SKM-1 treated with dmso at 0.1 percent for 144 hours (cell line): ENCODE measurements at regions not wholly inside any gene's neighbourhood (a gene's known extent, or its start where the extent isn't known, plus 50 kb on each side); places are given as distances from the start of the nearest gene placed in this dataset.
A peak's percentile ranks its signal among the peaks of the same experiment; 100 is the strongest.
"Not testable (repeated sequence)": the region's sequence is repeated elsewhere in the genome, so short reads cannot be mapped to it uniquely, and the experiment has no call there.

ENCODE experiments used
- DNase-seq: peaks from one replicate; lab custom pipeline; 2025; ENCODE audit not compliant: unreplicated experiment; lab: John Stamatoyannopoulos, UW

DNA sequence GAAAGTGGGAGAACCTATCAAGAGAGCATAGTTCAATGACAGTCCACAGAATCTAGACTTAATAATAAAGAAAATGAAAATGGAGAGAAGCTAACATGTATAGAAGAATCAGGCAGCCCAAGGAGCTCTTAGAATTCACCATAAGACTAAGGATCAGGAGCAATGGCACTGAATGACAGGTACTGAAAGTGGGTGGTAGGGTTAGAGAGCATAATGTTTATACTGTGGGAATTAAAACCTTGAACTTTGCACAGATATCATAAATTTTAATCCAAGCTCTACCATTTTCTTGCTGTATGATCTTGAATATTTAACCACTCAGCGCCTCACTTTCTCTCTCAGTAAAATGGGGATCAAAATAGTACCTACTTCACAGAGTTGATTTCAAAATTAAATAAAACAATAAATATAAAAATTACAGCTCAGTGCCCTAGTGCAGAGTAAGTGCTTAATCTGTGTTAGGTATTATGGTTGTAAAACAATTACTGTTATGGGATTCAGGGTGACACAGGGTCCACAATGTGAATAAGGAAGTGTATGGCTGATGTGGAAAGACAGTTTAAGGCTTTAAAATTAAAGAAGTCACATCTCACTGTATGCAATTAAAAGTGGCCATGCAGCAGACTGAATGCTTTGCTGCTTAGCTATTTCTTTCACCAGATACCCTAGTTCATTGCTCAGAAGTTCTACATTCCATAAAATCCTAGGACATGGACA is 319.8 kb downstream of the HINT1 start:
- no peak for DNase-seq

- no peak for DNase-seq
These were observed 328.1 kb downstream of the HINT1 start for GRCh38 chr5:130836729-130837649.

DNA sequence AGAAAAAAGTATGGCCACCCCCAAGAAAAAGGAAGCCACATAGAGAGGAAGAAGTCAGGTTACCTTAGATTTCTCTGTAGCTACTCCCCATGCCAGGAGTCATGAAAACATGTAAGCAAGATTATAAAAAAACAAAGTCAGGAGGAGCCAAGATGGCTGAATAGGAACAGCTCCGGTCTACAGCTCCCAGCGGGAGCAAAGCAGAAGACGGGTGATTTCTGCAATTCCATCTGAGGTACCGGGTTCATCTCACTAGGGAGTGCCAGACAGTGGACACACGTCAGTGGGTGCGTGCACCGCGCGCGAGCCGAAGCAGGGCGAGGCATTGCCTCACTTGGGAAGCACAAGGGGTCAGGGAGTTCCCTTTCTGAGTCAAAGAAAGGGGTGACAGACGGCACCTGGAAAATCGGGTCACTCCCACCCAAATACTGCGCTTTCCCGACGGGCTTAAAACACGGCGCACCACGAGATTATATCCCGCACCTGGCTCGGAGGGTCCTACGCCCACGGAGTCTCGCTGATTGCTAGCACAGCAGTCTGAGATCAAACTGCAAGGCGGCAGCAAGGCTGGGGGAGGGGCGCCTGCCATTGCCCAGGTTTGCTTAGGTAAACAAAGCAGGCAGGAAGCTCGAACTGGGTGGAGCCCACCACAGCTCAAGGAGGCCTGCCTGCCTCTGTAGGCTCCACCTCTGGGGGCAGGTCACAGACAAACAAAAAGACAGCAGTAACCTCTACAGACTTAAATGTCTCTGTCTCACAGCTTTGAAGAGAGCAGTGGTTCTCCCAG is 347.3 kb downstream of the HINT1 start:
- not testable (repeated sequence) for DNase-seq

GRCh38 chr5:130815246-130815645 is 349.8 kb downstream of the HINT1 start:
- no peak for DNase-seq

DNA sequence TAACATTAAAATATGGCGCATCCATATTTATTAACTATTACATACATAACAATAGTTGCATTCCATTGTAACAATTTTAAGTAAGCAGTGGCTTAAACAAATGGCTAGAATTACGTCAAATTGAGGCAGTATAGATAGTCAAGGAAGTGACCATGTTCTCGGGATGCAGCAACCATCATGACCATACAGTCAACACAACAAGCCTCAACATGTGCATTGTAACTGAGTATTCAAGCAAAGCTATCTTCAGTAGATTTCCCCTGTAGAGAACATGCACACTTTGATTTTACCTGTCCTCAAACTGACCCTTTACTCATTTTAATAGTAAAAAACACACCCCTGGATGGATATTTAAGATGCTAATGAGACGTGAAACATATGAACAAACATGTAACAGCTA is 356.4 kb downstream of the HINT1 start:
- DNase-seq: no peak

DNA sequence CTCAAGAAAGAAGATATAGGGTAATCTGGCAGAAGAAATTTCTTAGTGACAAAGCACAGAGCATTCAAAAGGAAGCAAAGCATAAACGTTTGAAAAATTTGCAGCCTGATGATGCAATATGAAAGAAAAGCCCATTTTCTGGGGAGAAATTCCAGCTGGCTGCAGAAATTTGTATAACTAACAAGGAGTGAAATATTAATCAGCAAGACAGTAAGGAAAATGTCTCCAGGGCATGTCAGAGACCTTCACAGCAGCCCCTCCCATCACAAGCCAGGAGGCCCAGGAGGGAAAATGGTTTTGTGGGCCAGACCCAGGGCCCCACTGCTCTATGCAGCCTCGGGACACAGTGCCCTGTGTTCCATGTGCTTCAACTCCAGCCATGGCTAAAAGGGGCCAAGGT is 359.4 kb downstream of the HINT1 start:
- DNase-seq: no peak

DNA sequence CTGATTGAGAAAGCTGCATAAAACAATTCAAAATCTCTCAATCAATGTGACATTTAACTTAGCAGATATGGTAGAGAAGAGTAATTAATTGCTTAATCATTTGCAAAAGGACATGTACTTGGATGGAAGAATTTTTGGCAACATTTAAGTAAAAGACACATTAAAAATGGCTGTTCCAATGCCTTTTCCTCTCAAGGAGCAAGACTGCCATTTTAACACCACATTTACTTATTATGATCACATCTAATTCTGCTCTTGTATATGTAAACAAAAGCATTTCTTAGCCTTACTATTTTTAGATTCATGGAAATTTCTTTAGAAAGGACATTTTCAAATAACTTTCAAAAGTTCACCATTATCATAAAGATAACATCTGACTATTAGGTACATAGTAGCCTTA is 360.0 kb downstream of the HINT1 start:
- DNase-seq: no peak

DNA sequence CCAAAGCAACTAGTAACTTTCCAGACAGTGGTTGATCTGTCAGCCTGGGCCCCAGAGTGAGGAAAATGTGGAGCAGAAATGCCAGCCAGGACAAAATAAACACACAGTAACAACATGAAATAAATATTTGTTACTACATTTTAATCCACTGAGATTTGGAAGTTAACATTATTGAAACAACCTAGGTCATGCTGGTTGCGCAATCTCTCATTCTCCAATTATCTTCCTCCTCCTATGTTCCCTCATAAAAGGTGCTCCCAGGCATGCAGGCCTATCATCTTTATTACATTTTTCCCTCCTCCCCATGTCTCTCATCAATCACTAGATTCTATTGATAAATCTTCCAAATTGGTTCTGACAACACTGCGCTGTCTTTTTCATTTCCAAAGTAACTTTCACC is 363.1 kb downstream of the HINT1 start:
- no peak for DNase-seq

- DNase-seq: no peak
These were observed 366.0 kb downstream of the HINT1 start for GRCh38 chr5:130799015-130799414.

DNA sequence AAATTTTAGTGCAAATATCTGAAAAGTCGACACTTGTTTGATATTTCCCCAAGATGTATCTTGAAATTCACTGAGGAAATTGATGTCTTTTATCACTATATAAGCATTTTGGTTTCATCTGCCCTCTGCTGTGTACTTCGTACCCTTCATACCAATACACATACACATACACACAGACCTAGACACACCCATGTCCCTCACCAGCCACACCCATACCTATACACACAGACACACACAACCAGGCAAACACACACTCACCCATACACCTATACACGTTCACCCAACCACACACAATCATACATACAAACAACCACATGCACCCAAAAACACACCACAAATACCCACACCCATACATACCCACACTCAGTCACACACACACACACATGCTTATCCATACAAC is 367.8 kb downstream of the HINT1 start:
- DNase-seq: no peak

GRCh38 chr5:130796902-130797301 is 368.2 kb downstream of the HINT1 start:
- DNase-seq: no peak

DNA sequence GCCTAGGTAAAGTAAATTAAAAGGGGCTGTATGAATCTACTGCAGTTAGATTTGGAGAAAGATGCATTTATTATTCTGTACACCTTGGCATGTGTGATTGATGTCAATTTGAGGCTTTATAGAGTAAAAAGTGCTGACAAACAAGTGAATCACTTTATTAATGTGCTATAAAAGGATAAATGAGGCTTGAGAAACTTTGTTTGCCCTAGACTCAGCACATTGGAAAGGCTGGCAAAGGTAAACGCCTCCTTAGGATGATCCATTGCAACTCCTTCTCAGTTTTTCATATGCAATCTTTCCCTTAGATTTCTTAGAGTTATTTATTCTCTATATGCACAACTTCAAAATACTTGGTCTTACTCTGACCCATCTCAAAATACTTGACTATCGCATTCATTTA is 369.0 kb downstream of the HINT1 start:
- DNase-seq: no peak

GRCh38 chr5:130795037-130795436 is 370.0 kb downstream of the HINT1 start:
- DNase-seq: no peak

DNA sequence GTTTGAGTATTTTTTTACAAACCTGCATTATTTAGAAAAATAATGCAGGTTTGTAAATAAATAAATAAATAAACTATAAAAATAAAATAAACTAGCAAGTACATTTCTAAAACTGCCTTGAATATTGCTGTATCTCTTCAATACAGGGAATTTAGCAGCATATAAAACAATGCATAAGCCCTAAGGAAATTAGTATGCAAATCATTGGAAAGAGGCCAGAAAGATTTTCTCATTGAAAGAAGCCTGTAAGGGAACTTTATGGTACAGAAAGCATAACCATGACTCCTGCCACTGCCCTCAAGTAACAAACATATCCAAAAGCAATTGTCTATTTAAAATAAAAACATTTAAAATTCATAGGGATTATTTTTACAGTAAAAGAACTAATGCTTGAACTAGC is 387.3 kb downstream of the HINT1 start:
- DNase-seq: no peak

GRCh38 chr5:130773813-130774212 is 391.2 kb downstream of the HINT1 start:
- no peak for DNase-seq

- peak; percentile 42 for DNase-seq
These were observed 403.0 kb downstream of the HINT1 start for GRCh38 chr5:130762031-130762430.

DNA sequence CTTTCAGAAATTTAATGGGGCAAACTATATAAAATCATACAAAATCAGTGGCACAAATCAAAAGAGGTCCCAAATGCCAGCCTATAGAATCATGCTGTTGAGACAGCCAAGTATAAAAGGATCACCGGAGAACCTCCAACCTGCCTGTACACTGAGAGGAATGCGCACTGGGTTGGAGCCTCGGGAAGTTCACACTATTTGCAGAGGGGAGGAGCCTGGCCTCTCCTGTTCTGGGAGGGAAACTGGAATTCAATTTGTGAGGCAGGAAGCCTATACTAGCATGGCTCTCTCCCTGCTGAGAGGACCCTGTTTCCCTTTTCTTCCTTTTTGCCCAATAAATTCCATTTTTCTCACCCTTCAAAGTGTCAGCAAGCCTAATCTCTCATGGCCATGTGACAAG is 406.0 kb downstream of the HINT1 start:
- no peak for DNase-seq

GRCh38 chr5:130747556-130747955 is 417.5 kb downstream of the HINT1 start:
- no peak for DNase-seq

DNA sequence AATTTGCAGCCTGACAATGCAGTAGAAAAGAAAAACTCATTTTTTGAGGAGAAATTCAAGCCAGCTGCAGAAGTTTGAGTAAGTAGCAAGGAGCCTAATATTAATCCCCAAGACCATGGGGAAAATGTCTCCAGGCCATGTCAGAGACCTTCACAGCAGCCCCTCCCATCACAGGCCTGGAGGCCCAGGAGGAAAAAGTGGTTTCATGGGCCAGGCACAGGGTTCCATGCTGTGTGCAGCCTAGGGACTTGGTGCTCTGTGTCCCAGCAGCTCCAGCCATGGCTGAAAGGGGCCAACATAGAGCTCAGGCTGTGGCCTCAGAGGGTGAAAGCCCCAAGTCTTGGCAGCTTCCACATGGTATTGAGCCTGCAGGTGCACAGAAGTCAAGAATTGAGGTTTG is 418.4 kb downstream of the HINT1 start:
- DNase-seq: not testable (repeated sequence)

DNA sequence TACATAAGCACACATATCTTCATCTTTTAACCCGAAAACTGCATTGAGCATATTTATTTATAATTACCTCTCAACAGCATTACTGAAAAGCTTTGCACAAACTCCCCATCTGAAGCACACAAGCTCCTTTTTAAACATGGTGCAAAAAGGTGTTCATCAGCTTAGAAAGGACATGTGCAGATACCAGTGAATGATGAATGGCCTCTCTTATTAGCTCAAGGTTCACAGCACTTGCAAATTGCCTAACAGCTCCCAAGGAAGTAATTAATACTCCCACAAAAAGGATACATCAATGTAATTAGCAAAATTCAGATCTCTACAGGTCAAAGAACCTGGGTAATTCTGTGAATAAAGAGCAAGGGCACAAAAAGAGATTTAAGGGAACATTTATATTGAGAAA is 422.0 kb downstream of the HINT1 start:
- DNase-seq: no peak

GRCh38 chr5:130740047-130740569 is 424.9 kb downstream of the HINT1 start:
- DNase-seq: no peak
